Astrocyte of the spinal cord (primary cell): ENCODE measurements at regions not wholly inside any gene's neighbourhood (a gene's known extent, or its start where the extent isn't known, plus 50 kb on each side); places are given as distances from the start of the nearest gene placed in this dataset.
A peak's percentile ranks its signal among the peaks of the same experiment; 100 is the strongest.

Experiments
- DNase-seq: peaks from one replicate; pipeline ENCODE4 v3.0.0; 2011; ENCODE audit warnings: low read depth, low spot score
- H3K4me3 ChIP-seq: 2 replicates; pipeline ENCODE4 v1.5.1; 2011; ENCODE audit warnings: low read depth, mild to moderate bottlenecking, low read length, moderate library complexity
- in situ Hi-C: cut with HindIII; loops from 2 replicates; pipeline ENCODE4 v1.10.0; 2017; ENCODE audit warnings: low sequenced_read_pairs
- TF ChIP-seq, protein P1 (sequence below): IDR thresholded peaks from 2 replicates; pipeline ENCODE4 v1.5.1; 2012; ENCODE audit warnings: low read depth, mild to moderate bottlenecking, low read length, inconsistent platforms

DNA sequence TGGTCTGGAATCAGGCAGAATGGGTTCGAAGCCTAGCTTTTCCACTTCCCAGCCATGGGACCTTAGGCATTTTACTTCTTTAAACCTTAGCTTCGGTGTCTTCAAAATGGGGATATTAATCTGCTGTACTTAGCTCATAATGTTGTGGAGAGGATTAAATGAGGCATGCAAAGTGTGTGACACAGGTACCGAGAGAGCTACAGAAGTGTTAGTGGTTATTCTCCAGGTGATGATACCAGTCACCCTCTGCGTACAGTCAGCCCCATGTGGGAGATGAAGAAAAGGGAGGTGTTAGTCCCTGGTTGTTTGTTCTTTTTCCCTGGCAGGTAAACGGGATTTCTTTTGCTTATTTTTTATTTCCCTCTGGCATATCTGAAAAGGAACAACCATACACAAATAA is 212.1 kb downstream of the PHLDA1 start:
- in situ Hi-C loops: no loop called here
- DNase-seq: no peak
- TF ChIP-seq, protein P1, sequence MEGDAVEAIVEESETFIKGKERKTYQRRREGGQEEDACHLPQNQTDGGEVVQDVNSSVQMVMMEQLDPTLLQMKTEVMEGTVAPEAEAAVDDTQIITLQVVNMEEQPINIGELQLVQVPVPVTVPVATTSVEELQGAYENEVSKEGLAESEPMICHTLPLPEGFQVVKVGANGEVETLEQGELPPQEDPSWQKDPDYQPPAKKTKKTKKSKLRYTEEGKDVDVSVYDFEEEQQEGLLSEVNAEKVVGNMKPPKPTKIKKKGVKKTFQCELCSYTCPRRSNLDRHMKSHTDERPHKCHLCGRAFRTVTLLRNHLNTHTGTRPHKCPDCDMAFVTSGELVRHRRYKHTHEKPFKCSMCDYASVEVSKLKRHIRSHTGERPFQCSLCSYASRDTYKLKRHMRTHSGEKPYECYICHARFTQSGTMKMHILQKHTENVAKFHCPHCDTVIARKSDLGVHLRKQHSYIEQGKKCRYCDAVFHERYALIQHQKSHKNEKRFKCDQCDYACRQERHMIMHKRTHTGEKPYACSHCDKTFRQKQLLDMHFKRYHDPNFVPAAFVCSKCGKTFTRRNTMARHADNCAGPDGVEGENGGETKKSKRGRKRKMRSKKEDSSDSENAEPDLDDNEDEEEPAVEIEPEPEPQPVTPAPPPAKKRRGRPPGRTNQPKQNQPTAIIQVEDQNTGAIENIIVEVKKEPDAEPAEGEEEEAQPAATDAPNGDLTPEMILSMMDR: no peak
- no peak overlapping the region for H3K4me3 ChIP-seq

DNA sequence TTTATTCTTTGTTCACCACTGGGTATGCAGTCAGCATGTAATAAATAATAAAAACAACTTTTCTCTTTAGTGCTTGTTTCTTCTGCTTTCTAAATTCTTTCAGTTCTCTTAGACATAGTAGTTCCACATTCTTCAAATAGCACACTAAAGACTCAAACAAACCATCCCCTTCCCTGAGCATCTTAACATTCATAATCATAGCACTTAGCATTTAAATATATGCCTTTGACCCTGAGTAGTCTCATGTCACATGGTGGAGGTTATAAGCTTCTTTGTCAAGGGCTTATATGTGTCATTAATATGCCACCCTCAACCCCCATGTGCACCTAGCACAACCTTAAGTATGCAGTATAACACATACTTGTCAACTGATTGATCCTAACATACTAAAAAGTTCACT is 212.7 kb downstream of the PHLDA1 start:
- no peak for DNase-seq
- in situ Hi-C loops: no loop called here
- no peak overlapping the region for H3K4me3 ChIP-seq
- TF ChIP-seq, protein P1: no peak

DNA sequence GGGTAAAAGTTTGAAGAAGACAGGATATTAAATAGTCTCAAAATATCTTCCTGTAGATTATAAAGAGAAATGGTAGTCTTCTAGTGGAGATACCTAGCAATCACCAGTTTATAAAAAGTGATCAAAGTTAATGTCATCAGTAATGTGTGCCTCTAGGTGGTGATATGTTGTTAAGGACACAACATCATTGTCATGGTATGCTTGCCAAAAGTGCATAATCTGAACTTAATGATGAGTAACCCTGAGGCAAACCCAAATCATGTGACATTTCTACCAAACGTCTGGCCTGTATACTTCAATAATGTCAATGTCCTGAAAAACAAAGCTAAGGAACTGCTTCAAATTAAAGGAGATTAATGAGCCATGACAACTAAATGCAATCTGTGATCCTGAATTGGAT is 214.7 kb downstream of the PHLDA1 start:
- in situ Hi-C loops: no loop called here
- peak; percentile 60 for DNase-seq
- TF ChIP-seq, protein P1: no peak

DNA sequence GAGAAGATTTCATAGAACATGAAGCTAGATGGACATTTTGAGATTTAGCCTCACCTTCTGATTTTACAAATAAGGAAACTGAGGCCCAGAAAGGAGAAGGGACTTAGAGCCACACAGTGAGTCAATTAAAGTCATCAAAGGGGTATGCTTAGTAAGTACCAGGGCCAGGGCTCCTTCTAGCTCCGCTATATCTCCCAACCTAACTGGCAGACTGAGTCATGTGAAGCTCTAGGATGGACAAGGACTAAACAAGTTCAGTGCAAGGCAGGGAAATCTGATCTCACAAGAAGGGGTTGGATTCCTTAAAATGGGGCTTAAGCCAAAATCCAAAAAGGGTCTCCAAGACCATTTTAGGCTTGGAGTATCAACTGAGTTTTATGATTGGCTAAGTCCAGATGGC is 215.8 kb downstream of the PHLDA1 start:
- DNase-seq: no peak
- TF ChIP-seq, protein P1: no peak
- in situ Hi-C loops: no loop called here
- H3K4me3 ChIP-seq: no peak overlapping the region

More for the DNA sequence above, 214.7 kb downstream of the PHLDA1 start:
- no peak overlapping the region for H3K4me3 ChIP-seq

DNA sequence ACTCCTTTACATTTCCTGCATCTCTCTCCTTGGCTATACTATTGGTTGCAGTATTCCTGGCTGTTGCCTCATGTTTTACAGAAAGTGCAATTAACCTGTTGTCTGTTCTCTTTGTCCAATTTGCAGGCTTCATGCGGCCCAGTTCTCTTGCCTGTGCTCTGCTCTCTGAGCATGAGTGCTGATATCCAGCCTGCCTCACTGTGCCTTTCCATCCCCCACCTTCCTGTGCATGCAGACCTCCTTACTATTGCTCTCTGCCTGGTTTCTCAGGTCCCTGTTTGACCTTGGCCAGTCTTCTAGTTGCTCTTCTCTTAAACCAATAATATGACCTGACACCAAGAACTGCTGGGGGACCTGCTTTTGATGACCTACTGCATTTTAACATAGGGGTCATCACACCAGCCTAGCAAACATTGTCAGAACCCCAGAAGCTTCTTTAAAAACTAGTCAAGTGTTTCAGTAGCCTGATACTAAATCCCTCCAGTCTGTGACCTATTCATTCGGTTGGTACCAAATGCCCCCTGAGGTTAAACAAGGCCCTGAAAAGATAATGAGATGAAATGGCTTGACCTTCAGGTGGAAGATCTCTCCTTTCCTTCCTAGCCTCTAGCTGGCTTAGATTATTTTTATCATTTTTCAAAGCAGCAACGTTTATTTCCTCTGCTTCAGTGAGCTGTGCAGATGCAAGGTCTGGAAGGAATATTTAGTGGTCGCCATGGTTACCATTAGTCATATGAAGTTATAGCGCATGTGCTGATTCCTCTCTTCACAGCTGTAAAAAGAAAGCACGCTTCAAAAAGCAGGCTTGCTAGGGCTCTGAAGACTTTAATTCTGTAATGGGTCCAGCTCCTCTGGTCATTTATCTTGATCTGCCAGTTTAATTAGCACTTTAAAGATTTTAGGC is 216.5 kb downstream of the PHLDA1 start:
- H3K4me3 ChIP-seq: no peak overlapping the region
- TF ChIP-seq, protein P1: no peak
- in situ Hi-C loops: no loop called here
- DNase-seq: peak; percentile 98

DNA sequence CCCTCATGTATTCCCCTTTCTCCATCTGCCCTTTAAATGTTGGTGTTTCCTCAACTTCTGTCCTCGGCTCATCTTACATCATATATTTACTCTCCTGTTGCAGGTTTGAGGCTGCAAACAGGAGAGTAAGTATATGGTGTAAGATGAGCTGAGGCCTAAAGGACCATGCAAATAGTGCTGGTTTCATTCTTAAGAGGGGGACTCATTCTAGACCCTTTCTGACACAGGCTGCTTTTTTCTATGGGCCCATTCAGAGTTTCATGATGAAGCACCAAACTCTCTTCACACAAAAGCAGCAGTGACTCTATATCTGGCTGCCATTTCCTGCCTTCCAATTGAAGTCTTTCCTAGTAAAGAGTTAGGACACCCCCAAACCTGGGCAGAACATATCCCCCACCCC is 218.5 kb downstream of the PHLDA1 start:
- TF ChIP-seq, protein P1: no peak
- in situ Hi-C loops: no loop called here

More for the DNA sequence above, 218.5 kb downstream of the PHLDA1 start:
- no peak for DNase-seq
- H3K4me3 ChIP-seq: no peak overlapping the region
